Stimulated activated CD4-positive, alpha-beta T cell treated with anti-CD3 and anti-CD28 coated beads, Interleukin-4, amount 100 ng/mL, for 48 hours (primary cell): ENCODE measurements at regions not wholly inside any gene's neighbourhood (a gene's known extent, or its start where the extent isn't known, plus 50 kb on each side); places are given as distances from the start of the nearest gene placed in this dataset.
"Not testable (repeated sequence)": the region's sequence is repeated elsewhere in the genome, so short reads cannot be mapped to it uniquely, and the experiment has no call there.

Source experiments
- DNase-seq, 2 donors: peaks; one replicate each; pipeline ENCODE4 v3.0.0-alpha.2; 2020; ENCODE audit warnings: low read depth in 2 of 2

DNA sequence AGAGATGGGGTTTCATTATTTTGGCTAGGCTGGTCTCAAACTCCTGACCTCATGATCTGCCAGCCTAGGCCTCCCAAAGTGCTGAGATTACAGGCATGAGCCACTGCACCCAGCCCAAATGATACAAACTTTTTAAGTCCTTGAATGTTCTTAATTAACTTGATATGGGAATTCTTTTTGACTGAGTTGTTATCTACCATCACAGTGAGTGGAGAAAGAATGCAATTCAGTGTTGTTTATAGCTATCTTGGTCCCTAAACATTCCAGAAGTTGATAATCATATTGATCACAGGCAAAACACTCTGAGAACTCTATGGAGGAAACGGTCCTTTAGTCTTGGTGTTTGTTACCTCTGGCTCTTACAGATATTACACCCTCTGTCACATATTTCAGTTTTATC is 1072.5 kb downstream of the SUCLG1 start:
- no peak for DNase-seq

- no peak for DNase-seq
These were observed 1080.2 kb downstream of the SUCLG1 start for GRCh38 chr2:83378921-83379320.

DNA sequence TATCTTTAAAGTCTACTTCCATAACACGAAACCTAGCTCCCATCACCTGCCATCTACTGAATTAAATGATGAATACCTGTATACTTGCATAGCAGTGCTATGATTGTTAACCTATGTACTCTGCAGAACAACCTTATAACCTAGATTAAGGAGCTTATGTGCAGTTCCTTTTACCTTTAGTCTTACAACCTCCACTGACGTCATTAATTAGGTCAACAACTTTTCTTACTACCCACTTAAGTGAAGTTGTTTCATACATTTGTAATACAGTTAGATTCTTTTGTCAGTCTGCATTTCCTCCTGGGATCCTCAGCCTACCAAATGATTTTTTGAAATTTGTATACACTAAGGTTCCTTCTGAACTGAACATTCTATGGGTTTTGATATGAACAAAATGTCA is 1082.3 kb downstream of the SUCLG1 start:
- no peak for DNase-seq

DNA sequence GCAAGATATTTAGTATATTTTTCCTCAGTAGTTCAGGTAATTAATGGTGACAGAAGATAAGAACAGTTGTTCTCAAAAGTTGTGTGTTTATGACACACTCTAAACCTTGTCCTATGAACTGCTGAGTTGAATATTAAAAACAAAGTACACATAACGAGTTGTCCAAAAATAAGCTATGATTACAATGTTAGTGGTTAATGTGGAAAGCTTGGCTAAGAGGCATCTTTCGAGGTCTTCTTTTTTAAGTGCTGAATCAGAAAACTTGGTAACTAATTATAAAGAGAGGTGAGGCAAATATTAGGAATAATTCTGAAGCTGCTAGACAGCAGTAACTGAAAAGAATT is 1088.7 kb downstream of the SUCLG1 start:
- no peak for DNase-seq

GRCh38 chr2:83369601-83370418 is 1089.3 kb downstream of the SUCLG1 start:
- DNase-seq: no peak

DNA sequence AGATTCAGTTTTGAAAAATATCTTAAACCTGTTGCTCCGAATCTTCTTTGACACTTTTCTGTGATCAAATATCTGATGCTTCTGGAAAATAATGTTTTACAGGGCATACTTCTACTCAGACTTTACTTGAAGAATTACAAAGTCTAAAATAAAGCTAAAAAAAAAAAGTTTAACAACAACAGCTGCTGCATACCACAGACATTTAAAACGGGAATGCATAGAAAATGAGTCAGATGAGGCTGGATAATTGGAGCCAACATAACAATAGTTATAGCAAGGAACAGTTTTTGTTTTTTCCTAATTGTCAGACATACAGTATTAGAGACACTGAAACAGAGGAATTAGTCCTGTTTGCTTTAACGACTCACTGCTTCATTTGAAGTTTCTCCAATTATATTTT is 1090.2 kb downstream of the SUCLG1 start:
- DNase-seq: no peak

GRCh38 chr2:83368461-83368860 is 1090.6 kb downstream of the SUCLG1 start:
- DNase-seq: no peak

GRCh38 chr2:83365476-83365875 is 1093.6 kb downstream of the SUCLG1 start:
- no peak for DNase-seq

DNA sequence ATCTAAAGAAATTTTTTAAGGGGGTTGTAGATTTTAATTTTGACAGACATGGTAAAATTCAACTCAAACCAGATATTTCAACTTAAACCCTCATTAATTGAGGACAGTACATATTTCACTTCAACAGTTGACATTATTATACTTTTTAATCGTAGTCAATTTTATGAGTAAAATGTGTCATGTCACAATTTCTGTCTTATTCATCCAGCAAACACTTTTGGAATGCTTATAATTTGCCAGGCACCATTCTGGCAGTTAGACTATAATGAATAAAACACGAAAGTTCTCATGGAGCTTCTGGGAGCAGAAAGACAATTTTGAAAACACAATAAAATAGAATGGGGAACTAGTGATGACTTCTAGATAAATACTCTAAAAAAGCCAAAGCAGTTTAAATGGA is 1094.8 kb downstream of the SUCLG1 start:
- no peak for DNase-seq

- not testable (repeated sequence) for DNase-seq
These were observed 1095.9 kb downstream of the SUCLG1 start for GRCh38 chr2:83363138-83363537.

GRCh38 chr2:83359336-83359735 is 1099.7 kb downstream of the SUCLG1 start:
- no peak for DNase-seq

GRCh38 chr2:83342860-83343329 is 1116.2 kb downstream of the SUCLG1 start:
- no peak for DNase-seq

DNA sequence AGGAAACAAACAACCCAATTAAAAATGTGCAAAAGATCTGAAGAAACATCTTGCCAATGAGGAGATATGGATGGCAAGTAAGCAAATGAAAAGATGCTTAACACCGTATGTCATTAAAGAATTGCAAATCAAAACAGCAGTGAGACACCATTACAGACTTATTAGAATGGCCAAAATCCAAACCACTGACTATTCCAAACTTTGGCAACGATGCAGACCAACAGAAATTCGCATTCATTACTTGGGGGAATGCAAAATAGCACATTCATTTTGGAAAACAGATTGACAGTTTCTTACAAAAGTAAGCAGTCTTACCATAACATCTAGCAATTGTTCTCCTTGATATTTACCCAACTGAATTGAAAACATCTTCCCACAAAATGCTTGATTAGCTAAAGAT is 1118.7 kb downstream of the SUCLG1 start:
- no peak for DNase-seq

DNA sequence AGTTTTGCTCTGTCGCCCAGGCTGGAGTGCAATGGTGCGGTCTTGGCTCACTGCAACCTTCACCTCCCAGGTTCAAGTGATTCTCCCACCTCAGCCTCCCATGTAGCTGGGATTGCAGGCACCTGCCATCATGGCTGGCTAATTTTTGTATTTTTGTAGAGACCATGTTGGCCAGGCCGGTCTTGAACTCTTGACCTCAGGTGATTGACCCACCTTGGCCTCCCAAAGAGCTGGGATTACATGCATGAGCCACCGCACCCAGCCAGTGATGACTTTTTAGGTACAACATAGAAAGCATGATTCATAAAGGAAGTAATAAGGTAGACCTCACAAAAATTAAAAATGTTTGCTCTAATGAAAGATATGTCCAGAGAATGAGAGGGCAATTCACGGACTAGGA is 1119.1 kb downstream of the SUCLG1 start:
- not testable (repeated sequence) for DNase-seq

GRCh38 chr2:83331810-83332209 is 1127.3 kb downstream of the SUCLG1 start:
- DNase-seq: no peak

DNA sequence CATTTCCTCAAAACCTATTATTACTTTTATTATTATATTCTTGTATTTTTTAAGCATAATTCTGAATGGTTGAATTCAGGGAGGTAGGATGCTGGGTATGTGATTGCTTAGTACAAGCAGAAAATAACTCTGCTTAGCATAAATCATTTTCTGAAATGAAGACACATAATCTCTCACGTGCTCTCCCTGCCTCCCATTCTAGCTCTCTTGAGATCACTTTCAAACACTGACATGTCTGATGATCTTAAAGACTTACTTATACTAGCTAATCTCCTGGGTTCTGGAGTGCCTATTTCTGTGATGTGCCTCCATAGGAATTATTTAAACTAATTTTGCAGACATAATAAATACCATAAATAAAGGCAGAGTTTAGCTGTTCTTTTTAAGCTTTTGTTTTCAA is 1136.0 kb downstream of the SUCLG1 start:
- DNase-seq: no peak

GRCh38 chr2:83320053-83320452 is 1139.0 kb downstream of the SUCLG1 start:
- no peak for DNase-seq

DNA sequence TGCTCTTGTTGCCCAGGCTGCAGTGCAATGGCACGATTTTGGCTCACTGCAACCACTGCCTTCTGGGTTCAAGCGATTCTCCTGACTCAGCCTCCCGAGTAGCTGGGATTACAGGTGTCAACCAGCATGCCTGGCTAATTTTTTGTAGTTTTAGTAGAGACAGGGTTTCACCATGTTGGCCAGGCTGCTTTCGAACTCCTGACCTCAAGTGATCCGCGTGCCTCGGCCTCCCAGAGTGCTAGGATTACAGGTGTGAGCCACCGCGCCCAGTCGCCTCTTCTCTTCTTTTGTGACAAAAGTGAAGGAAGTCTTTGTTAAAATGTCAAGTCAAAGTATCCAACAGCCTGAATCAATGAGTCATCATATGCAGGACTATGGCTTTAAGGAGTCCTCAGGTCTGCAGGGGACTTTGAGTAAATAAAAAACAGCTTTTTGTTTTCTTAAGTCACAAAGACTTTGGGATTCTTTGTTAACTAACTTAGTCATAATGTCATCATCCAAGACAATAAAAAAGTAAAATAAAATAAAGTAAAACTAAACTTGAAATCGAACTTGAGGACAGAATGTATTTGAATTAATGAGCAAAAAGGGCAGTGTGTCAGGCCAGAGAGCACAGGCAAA is 1153.2 kb downstream of the SUCLG1 start:
- DNase-seq: no peak

- no peak for DNase-seq
These were observed 1168.0 kb downstream of the SUCLG1 start for GRCh38 chr2:83291083-83291482.

- no peak for DNase-seq
These were observed 1176.2 kb downstream of the SUCLG1 start for GRCh38 chr2:83282841-83283240.

DNA sequence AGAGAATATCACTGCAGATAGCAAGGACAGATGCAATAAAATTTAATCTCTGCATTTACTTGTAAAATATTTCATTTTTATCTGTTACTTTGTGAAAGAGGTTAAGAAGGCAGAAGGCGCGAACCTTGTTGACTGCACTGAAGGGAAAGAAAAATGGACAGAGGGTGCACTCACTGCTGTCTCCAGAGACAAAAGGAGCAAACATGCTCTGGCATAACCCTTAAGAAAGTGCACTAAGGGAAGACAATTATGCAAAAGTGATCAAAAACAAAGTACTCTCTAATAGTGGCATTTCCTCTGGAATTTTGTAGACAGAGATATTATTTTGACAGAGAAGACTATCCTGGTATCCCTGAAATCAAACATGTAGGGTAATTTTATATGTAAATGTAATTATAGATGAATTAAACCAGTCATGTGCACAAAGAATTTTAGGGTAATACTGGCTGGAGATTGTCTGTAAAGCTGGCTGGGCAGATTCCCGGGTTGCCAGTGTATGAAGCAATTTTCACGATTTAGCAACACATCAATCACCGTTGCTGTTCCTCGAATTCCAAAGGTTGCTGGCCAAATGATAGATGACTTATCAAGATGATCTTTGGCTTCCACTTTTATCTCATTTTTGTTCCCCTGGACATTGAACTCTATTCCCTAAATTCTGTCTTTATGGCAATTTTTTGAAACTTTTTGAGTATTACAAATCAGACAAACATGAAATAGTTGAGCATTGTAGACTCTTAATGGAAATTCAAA is 1176.9 kb downstream of the SUCLG1 start:
- no peak for DNase-seq

DNA sequence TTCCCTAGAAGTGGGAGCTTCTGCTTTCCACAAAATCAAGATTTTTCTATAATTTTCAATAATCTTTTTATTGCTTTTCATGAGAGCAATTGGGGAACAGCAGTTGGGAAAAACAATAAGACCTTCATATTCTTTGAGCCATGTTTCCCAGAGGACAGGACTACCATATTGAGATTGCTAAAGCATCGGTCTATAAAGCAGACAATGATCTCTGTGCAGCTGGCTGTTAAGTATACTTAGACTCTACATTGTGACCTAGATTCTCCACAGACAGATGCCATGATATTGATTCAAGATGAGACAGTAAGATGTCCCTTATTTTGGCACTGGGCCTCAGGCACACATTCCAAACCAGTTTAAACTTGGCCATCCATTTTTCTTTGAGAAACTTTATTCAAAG is 1178.7 kb downstream of the SUCLG1 start:
- no peak for DNase-seq

DNA sequence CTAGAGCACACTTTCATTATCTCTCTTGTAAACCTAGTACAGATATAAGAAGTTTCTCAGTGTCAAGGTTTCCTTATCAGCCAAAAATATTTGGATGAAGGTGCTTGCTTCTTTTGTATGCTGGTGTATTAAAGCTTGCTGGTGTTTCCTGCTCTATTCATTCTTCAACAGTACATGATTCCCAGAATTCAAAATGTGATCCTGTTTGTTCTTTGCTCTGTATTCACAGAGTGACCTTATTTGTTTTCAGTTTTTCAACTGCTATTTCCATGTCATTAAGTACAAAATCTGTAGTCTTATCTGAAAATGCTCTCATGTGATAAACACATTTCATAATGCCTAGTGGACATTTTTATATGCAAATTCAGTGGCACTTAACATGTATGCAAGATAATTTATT is 1185.8 kb downstream of the SUCLG1 start:
- DNase-seq: no peak
